ENCODE measurements at regions not wholly inside any gene's neighbourhood (a gene's known extent, or its start where the extent isn't known, plus 50 kb on each side); places are given as distances from the start of the nearest gene placed in this dataset.

- TF ChIP-seq ATF3 (IDR thresholded peaks at IDR 0.05; ENCODE audit: insufficient read depth, low read depth, low read length) (no peak), TAF1 (IDR thresholded peaks at IDR 0.05; ENCODE audit: low read depth, low read length) (no peak), EGR1 (IDR thresholded peaks at IDR 0.05; ENCODE audit: borderline replicate concordance, low read depth, low read length) (no peak), BCL11A (IDR thresholded peaks at IDR 0.05; ENCODE audit: low read depth in 2 of 2, low read length in 2 of 2) (no peak), KDM1A (IDR thresholded peaks at IDR 0.05; ENCODE audit: borderline replicate concordance, low read length) (no peak), SP2 (IDR thresholded peaks at IDR 0.05; ENCODE audit: low read length) (no peak), RFX5 (IDR thresholded peaks at IDR 0.05; ENCODE audit: borderline replicate concordance, low read depth, low read length) (no peak), SIX5 (IDR thresholded peaks at IDR 0.05; ENCODE audit: low read depth, low read length) (no peak), PHF8 (conservative IDR thresholded peaks at IDR 0.05; ENCODE audit: low read depth, low read length) (no peak)
These were observed 57.6 kb upstream of the RGS2 start (continued) for GRCh38 chr1:192751260-192751659.

Measured in H1 (cell line).